ENCODE measurements at regions not wholly inside any gene's neighbourhood (a gene's known extent, or its start where the extent isn't known, plus 50 kb on each side); places are given as distances from the start of the nearest gene placed in this dataset.

DNA sequence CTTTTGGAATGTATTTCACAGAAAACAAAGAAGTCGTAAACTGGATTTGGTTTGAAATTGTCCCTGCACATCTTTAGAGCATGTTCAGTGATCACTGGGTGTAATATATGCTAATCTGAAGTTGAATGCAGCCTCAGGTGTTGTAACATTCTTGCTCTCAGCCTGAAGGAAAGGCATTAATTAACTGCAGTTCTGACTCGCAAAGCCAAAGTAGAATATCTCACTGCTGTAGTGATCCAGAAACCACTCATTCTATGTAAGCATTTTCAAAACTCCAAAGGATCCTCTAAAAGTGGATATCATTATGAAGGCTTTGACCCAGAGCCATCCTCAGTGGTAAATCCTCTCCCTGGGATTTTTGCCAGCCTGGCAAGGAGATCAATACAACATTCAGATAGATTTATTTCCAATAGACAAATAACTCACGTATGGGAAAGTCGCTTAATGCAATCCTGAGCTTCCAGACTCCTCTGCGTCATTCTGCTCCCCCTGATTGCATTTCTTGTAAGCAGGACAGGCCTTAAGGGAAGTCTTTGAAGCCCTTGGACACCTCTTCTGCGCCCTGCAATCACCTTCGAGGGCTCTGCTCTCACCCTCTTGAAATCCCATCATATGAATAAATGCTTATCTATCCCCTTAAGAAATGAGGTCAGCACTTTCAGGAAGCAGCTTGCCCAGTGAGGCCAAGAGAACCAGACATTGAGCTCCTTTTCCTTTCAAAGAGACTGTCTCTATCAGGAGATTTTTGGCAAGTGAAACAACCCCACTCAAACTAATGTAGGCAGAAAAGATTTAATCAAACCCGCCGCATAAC, 301.7 kb upstream of the NBEA start:
- no peak for TF ChIP-seq RAD21 (IDR thresholded peaks at IDR 0.05; ENCODE audit: low read depth)
- TF ChIP-seq POLR2A (IDR thresholded peaks at IDR 0.05; ENCODE audit: borderline replicate concordance, extremely low read depth, insufficient read depth, insufficient read length): no peak
- TF ChIP-seq CTCF (IDR thresholded peaks at IDR 0.05 in 2 of 3, conservative IDR thresholded peaks at IDR 0.05 in 1 of 3; ENCODE audit: borderline replicate concordance in 1 of 3, insufficient read depth in 1 of 3, low read depth in 2 of 3, low read length in 2 of 3): no peak
- no peak for TF ChIP-seq JUND (IDR thresholded peaks at IDR 0.05)
- TF ChIP-seq, protein P1, sequence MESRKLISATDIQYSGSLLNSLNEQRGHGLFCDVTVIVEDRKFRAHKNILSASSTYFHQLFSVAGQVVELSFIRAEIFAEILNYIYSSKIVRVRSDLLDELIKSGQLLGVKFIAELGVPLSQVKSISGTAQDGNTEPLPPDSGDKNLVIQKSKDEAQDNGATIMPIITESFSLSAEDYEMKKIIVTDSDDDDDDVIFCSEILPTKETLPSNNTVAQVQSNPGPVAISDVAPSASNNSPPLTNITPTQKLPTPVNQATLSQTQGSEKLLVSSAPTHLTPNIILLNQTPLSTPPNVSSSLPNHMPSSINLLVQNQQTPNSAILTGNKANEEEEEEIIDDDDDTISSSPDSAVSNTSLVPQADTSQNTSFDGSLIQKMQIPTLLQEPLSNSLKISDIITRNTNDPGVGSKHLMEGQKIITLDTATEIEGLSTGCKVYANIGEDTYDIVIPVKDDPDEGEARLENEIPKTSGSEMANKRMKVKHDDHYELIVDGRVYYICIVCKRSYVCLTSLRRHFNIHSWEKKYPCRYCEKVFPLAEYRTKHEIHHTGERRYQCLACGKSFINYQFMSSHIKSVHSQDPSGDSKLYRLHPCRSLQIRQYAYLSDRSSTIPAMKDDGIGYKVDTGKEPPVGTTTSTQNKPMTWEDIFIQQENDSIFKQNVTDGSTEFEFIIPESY (IDR thresholded peaks at IDR 0.05; ENCODE audit: extremely low read depth, insufficient replicate concordance, low read length): no peak
- TF ChIP-seq EZH2phosphoT487 (IDR thresholded peaks at IDR 0.05; ENCODE audit: borderline replicate concordance): no peak
- TF ChIP-seq EGR1 (IDR thresholded peaks at IDR 0.05; ENCODE audit: low read depth): no peak
- TF ChIP-seq, protein P2, sequence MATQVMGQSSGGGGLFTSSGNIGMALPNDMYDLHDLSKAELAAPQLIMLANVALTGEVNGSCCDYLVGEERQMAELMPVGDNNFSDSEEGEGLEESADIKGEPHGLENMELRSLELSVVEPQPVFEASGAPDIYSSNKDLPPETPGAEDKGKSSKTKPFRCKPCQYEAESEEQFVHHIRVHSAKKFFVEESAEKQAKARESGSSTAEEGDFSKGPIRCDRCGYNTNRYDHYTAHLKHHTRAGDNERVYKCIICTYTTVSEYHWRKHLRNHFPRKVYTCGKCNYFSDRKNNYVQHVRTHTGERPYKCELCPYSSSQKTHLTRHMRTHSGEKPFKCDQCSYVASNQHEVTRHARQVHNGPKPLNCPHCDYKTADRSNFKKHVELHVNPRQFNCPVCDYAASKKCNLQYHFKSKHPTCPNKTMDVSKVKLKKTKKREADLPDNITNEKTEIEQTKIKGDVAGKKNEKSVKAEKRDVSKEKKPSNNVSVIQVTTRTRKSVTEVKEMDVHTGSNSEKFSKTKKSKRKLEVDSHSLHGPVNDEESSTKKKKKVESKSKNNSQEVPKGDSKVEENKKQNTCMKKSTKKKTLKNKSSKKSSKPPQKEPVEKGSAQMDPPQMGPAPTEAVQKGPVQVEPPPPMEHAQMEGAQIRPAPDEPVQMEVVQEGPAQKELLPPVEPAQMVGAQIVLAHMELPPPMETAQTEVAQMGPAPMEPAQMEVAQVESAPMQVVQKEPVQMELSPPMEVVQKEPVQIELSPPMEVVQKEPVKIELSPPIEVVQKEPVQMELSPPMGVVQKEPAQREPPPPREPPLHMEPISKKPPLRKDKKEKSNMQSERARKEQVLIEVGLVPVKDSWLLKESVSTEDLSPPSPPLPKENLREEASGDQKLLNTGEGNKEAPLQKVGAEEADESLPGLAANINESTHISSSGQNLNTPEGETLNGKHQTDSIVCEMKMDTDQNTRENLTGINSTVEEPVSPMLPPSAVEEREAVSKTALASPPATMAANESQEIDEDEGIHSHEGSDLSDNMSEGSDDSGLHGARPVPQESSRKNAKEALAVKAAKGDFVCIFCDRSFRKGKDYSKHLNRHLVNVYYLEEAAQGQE (IDR thresholded peaks at IDR 0.05; ENCODE audit: low read depth): no peak
- TF ChIP-seq EZH2 (IDR thresholded peaks at IDR 0.05): no peak
- no peak for TF ChIP-seq MAX (IDR thresholded peaks at IDR 0.05)
